PC-3 (cell line): ENCODE measurements at regions not wholly inside any gene's neighbourhood (a gene's known extent, or its start where the extent isn't known, plus 50 kb on each side); places are given as distances from the start of the nearest gene placed in this dataset.

Source experiments
- ATAC-seq: fragments of 200-7000 bp; cut with Tn5 transposase; 2 replicates; pipeline ENCODE4 v1.9.1; 2020; ENCODE audit warnings: mild to moderate bottlenecking, moderate library complexity
- BruUV-seq: library from RNA; stranded (reverse); fragments of 400-500 nt; replicated peaks from 2 replicates; lab custom pipeline; 2021; lab: Mats Ljungman, UMichigan
- CTCF ChIA-PET: fragments of 300-600 bp; sonication (Branson Sonifier 250); formaldehyde crosslinking; loops from one replicate; lab custom pipeline; 2022; ENCODE audit warnings: antibody characterized with exemption; lab: Charles Lee
- POLR2A ChIA-PET: fragments of 300-600 bp; sonication (Branson Sonifier 250); formaldehyde crosslinking; loops from one replicate; lab custom pipeline; 2022; ENCODE audit warnings: antibody characterized with exemption; ENCODE audit not compliant: unreplicated experiment; lab: Charles Lee
- DNase-seq: peaks from one replicate; pipeline ENCODE4 v3.0.0-alpha.2; 2015
- H2AFZ ChIP-seq: fragments of 300-600 bp; sonication (generic); 2 replicates; pipeline ENCODE4 v1.6.0; 2016; ENCODE audit warnings: antibody characterized with exemption, low read length
- H3F3A ChIP-seq: fragments of 300-600 bp; sonication (generic); one replicate; pipeline ENCODE4 v1.6.0; 2017; ENCODE audit warnings: antibody characterized with exemption, low read length, control low read depth, mild to moderate bottlenecking; ENCODE audit not compliant: unreplicated experiment
- H3K27ac ChIP-seq: fragments of 300-600 bp; sonication (generic); 2 replicates; pipeline ENCODE4 v1.5.1; 2016; ENCODE audit warnings: mild to moderate bottlenecking, low read length
- H3K27me3 ChIP-seq: fragments of 300-600 bp; sonication (generic); 2 replicates; pipeline ENCODE4 v1.6.1; 2016; ENCODE audit warnings: low read length, mixed read lengths
- H3K36me3 ChIP-seq: fragments of 300-600 bp; sonication (generic); 2 replicates; pipeline ENCODE4 v1.6.1; 2016; ENCODE audit warnings: low read depth, mixed run types, low read length, mixed read lengths
- H3K4me1 ChIP-seq: fragments of 300-600 bp; sonication (generic); 2 replicates; pipeline ENCODE4 v1.5.1; 2016; ENCODE audit warnings: low read length; ENCODE audit not compliant: insufficient read depth
- H3K4me2 ChIP-seq: fragments of 300-600 bp; sonication (generic); 2 replicates; pipeline ENCODE4 v1.6.0; 2016; ENCODE audit warnings: low read length
- H3K4me3 ChIP-seq: fragments of 300-600 bp; sonication (generic); 2 replicates; pipeline ENCODE4 v1.5.1; 2016; ENCODE audit warnings: mild to moderate bottlenecking, low read length, mixed read lengths
- H3K79me2 ChIP-seq: fragments of 300-600 bp; sonication (generic); 2 replicates; pipeline ENCODE4 v1.6.1; 2017; ENCODE audit warnings: low read length, mixed read lengths
- H3K9ac ChIP-seq: fragments of 300-600 bp; sonication (generic); 2 replicates; pipeline ENCODE4 v1.6.0; 2016; ENCODE audit warnings: mild to moderate bottlenecking, low read length
- H3K9me2 ChIP-seq: fragments of 300-600 bp; sonication (generic); replicated peaks from 2 replicates; pipeline ENCODE4 v1.6.1; 2016; ENCODE audit warnings: mixed run types, low read length, mixed read lengths
- H3K9me3 ChIP-seq: fragments of 300-600 bp; sonication (generic); 2 replicates; pipeline ENCODE4 v1.6.1; 2016; ENCODE audit warnings: low read length, mixed read lengths
- H4K20me1 ChIP-seq: fragments of 300-600 bp; sonication (generic); 2 replicates; pipeline ENCODE4 v1.6.1; 2016; ENCODE audit warnings: low read length, mixed read lengths
- CTCF ChIP-seq: fragments of 300-600 bp; sonication (generic); conservative IDR thresholded peaks from 2 replicates; pipeline ENCODE4 v1.5.1; 2017; ENCODE audit warnings: antibody characterized with exemption, low read depth, mild to moderate bottlenecking, low read length
- EZH2 ChIP-seq: fragments of 300-600 bp; sonication (generic); IDR thresholded peaks from one replicate; pipeline ENCODE4 v1.6.1; 2017; ENCODE audit warnings: antibody characterized with exemption, mild to moderate bottlenecking, low read length; ENCODE audit not compliant: unreplicated experiment
- EZH2phosphoT487 ChIP-seq: fragments of 300-600 bp; sonication (generic); IDR thresholded peaks from 2 replicates; pipeline ENCODE4 v1.6.1; 2018; ENCODE audit warnings: mild to moderate bottlenecking, antibody characterized with exemption, low read length, borderline replicate concordance
- intact Hi-C: fragments of 100-400 bp; cut with micrococcal nuclease; formaldehyde crosslinking; loops from 2 replicates; pipeline ENCODE4 v1.9.0; 2023

GRCh38 chr15:92821491-92822116 is 78.5 kb upstream of the CHD2 start:
- Histone ChIP-seq H3K79me2 (no peaks in the 10 kb centered on the region), H2AFZ (peak overlapping the region; percentile 10; the same call in 1 of the 2 replicates), H3K9ac (peak overlapping the region; percentile 77), H3K27me3 (no peaks in the 10 kb centered on the region), H3K9me3 (no peaks in the 10 kb centered on the region), H3K9me2 (no peaks in the 10 kb centered on the region), H3K4me2 (peak overlapping the region; percentile 81), H4K20me1 (no peaks in the 10 kb centered on the region), H3K27ac (peak overlapping the region; percentile 96), H3F3A (no peaks in the 10 kb centered on the region), H3K36me3 (no peaks in the 10 kb centered on the region), H3K4me3 (no peak overlapping the region), H3K4me1 (peaks cover 43% of the 10 kb centered on the region)
- no peak for TF ChIP-seq EZH2phosphoT487
- no peak for TF ChIP-seq CTCF
- no peak for TF ChIP-seq EZH2
- intact Hi-C loops: no loop called here
- BruUV-seq: no TSS peak
- POLR2A ChIA-PET: interaction anchor here (0.5 to 1.6 kb wide), 3 partner anchors 10 to 78 kb away, joined by 3 to 15 read pairs (median 5); no protein-coding TSS in a partner anchor
- CTCF ChIA-PET: interaction anchor here (0.5 kb wide), 1 partner anchor 78 kb away, joined by 4 read pairs; the partner anchor contains the start of gene CHD2
- ATAC-seq (peak; percentile 55), DNase-seq (peak; percentile 70)

- Histone ChIP-seq H3K27ac (peak overlapping the region; percentile 96), H3K79me2 (no peaks in the 10 kb centered on the region), H3K9me2 (no peaks in the 10 kb centered on the region), H3K9ac (no peak overlapping the region), H3K4me1 (peaks cover 43% of the 10 kb centered on the region), H3F3A (no peaks in the 10 kb centered on the region), H4K20me1 (no peaks in the 10 kb centered on the region), H3K9me3 (no peaks in the 10 kb centered on the region), H3K4me2 (peak overlapping the region; percentile 81; the same call in 1 of the 2 replicates), H3K36me3 (no peaks in the 10 kb centered on the region), H3K4me3 (no peak overlapping the region), H2AFZ (peak overlapping the region; percentile 51), H3K27me3 (no peaks in the 10 kb centered on the region)
- DNase-seq: no peak
- intact Hi-C loops: no loop called here
- TF ChIP-seq CTCF: no peak
- no peak for TF ChIP-seq EZH2
- ATAC-seq: no peak
- CTCF ChIA-PET: interaction anchor here (0.6 kb wide), 1 partner anchor 44 kb away, joined by 3 read pairs; no protein-coding TSS in a partner anchor
- no TSS peak for BruUV-seq
- POLR2A ChIA-PET: interaction anchor here (0.6 to 1.6 kb wide), 2 partner anchors 11 to 60 kb away, joined by 3 to 15 read pairs; no protein-coding TSS in a partner anchor
These were observed 77.6 kb upstream of the CHD2 start for GRCh38 chr15:92822216-92823144.
